Mesenchymal stem cell (in vitro differentiated cells and primary cell): ENCODE measurements at regions not wholly inside any gene's neighbourhood (a gene's known extent, or its start where the extent isn't known, plus 50 kb on each side); places are given as distances from the start of the nearest gene placed in this dataset.

Experiments used
- DNase-seq: peaks from one replicate; pipeline ENCODE4 v3.0.0-alpha.2; 2013
- H2AFZ ChIP-seq: one replicate; pipeline ENCODE4 v1.6.1; 2013; ENCODE audit warnings: low read depth, mild to moderate bottlenecking, control low read depth, inconsistent platforms, low read length, moderate library complexity
- H2AK5ac ChIP-seq: 2 replicates; pipeline ENCODE4 v1.6.1; 2013; ENCODE audit warnings: low read length, moderate library complexity, mild to moderate bottlenecking, inconsistent platforms; ENCODE audit not compliant: severe bottlenecking
- H2BK120ac ChIP-seq: one replicate; pipeline ENCODE4 v1.6.1; 2013; ENCODE audit warnings: low read depth, mild to moderate bottlenecking, inconsistent platforms, low read length, moderate library complexity
- H2BK12ac ChIP-seq, 2 experiments: one replicate each; pipeline ENCODE4 v1.6.1; 2013; ENCODE audit warnings: inconsistent platforms in 2 of 2, low read length in 2 of 2, mild to moderate bottlenecking in 2 of 2, moderate library complexity in 2 of 2, control low read depth in 1 of 2
- H2BK15ac ChIP-seq: one replicate; pipeline ENCODE4 v1.6.1; 2013; ENCODE audit warnings: mild to moderate bottlenecking, low read depth, inconsistent platforms; ENCODE audit not compliant: poor library complexity, severe bottlenecking
- H2BK5ac ChIP-seq: 2 replicates; pipeline ENCODE4 v1.6.1; 2013; ENCODE audit warnings: low read depth, mild to moderate bottlenecking, low read length, control low read depth, inconsistent platforms; ENCODE audit not compliant: poor library complexity, severe bottlenecking
- H3K14ac ChIP-seq, 2 experiments: one replicate each; pipeline ENCODE4 v1.6.1; 2013; ENCODE audit warnings: inconsistent platforms in 2 of 2, low read length in 2 of 2, control low read depth in 1 of 2, mild to moderate bottlenecking in 1 of 2, moderate library complexity in 1 of 2
- H3K18ac ChIP-seq, 2 experiments: one replicate each; pipeline ENCODE4 v1.6.1; 2013; ENCODE audit warnings: inconsistent platforms in 2 of 2, low read length in 2 of 2, control low read depth in 1 of 2, low read depth in 1 of 2, mild to moderate bottlenecking in 1 of 2
- H3K23ac ChIP-seq, 2 experiments: one replicate each; pipeline ENCODE4 v1.6.1; 2013; ENCODE audit warnings: inconsistent platforms in 2 of 2, low read length in 2 of 2, mild to moderate bottlenecking in 2 of 2, moderate library complexity in 2 of 2, control low read depth in 1 of 2
- H3K27ac ChIP-seq: 2 replicates; pipeline ENCODE4 v1.5.1; 2013; ENCODE audit warnings: mild to moderate bottlenecking, moderate library complexity, low read length, control low read depth, inconsistent platforms; ENCODE audit not compliant: poor library complexity, severe bottlenecking
- H3K27me3 ChIP-seq, 2 experiments: 2 replicates each; pipeline versions ENCODE4 v1.6.1 to v1.7.0; 2013; ENCODE audit warnings: low read length in 2 of 2, mild to moderate bottlenecking in 2 of 2, moderate library complexity in 2 of 2, control low read depth in 1 of 2, inconsistent platforms in 1 of 2; ENCODE audit not compliant: control insufficient read depth in 1 of 2, insufficient read depth in 1 of 2
- H3K36me3 ChIP-seq, 2 experiments: 2 replicates each; pipeline versions ENCODE4 v1.6.1 to v1.7.0; 2013; ENCODE audit warnings: low read length in 2 of 2, control low read depth in 1 of 2, inconsistent platforms in 1 of 2, low read depth in 1 of 2, mild to moderate bottlenecking in 1 of 2; ENCODE audit not compliant: insufficient read depth in 2 of 2, control insufficient read depth in 1 of 2
- H3K4ac ChIP-seq, 2 experiments: one replicate each; pipeline ENCODE4 v1.6.1; 2013; ENCODE audit warnings: inconsistent platforms in 2 of 2, low read length in 2 of 2, mild to moderate bottlenecking in 2 of 2, moderate library complexity in 2 of 2, control low read depth in 1 of 2, low read depth in 1 of 2
- H3K4me1 ChIP-seq: 2 replicates; pipeline ENCODE4 v1.6.1; 2013; ENCODE audit warnings: low read depth, low read length, control low read depth; ENCODE audit not compliant: control insufficient read depth, insufficient read depth
- H3K4me2 ChIP-seq: 2 replicates; pipeline ENCODE4 v1.6.1; 2013; ENCODE audit warnings: low read length, mild to moderate bottlenecking, inconsistent platforms; ENCODE audit not compliant: poor library complexity, severe bottlenecking
- H3K4me3 ChIP-seq, 2 experiments: 2 replicates each; pipeline versions ENCODE4 v1.5.1 to v1.7.0; 2013; ENCODE audit warnings: low read length in 2 of 2, mild to moderate bottlenecking in 2 of 2, control low read depth in 1 of 2, low read depth in 1 of 2; ENCODE audit not compliant: insufficient read depth in 1 of 2
- H3K79me1 ChIP-seq: replicated peaks from 2 replicates; pipeline ENCODE4 v1.6.1; 2013; ENCODE audit warnings: mild to moderate bottlenecking, control low read depth, low read length, inconsistent platforms; ENCODE audit not compliant: poor library complexity, severe bottlenecking
- H3K9ac ChIP-seq: 2 replicates; pipeline ENCODE4 v1.7.0; 2013; ENCODE audit warnings: mild to moderate bottlenecking, low read length, moderate library complexity
- H3K9me3 ChIP-seq: 2 replicates; pipeline ENCODE4 v1.7.0; 2013; ENCODE audit warnings: mild to moderate bottlenecking, low read length; ENCODE audit not compliant: control insufficient read depth
- H4K8ac ChIP-seq: one replicate; pipeline ENCODE4 v1.6.1; 2013; ENCODE audit warnings: inconsistent platforms, mild to moderate bottlenecking, low read length, moderate library complexity
- H4K91ac ChIP-seq: one replicate; pipeline ENCODE4 v1.6.1; 2013; ENCODE audit warnings: mild to moderate bottlenecking, low read length, inconsistent platforms
- WGBS: methylation state at CpG from one replicate; pipeline ENCODE4 v1.1.7; 2013; ENCODE audit warnings: mixed read lengths; 5-methylcytosine and 5-hydroxymethylcytosine counted together

- H2AFZ ChIP-seq, result no peak overlapping the region
- no peaks in the 10 kb centered on the region for H3K9me3 ChIP-seq
- WGBS, result 39% methylated on average over 5 of the region's 5 CpGs
- H3K4me3 ChIP-seq, result no peak overlapping the region
- H2BK15ac ChIP-seq, result no peak overlapping the region
- no peak overlapping the region for H3K4ac ChIP-seq
- no peaks in the 10 kb centered on the region for H3K27me3 ChIP-seq
- no peak overlapping the region for H3K27ac ChIP-seq
- no peaks in the 10 kb centered on the region for H3K4me1 ChIP-seq
- H4K91ac ChIP-seq, result no peak overlapping the region
- no peak overlapping the region for H3K14ac ChIP-seq
- no peak overlapping the region for H4K8ac ChIP-seq
- H2BK120ac ChIP-seq, result no peak overlapping the region
- H3K79me1 ChIP-seq, result no peaks in the 10 kb centered on the region
- no peak overlapping the region for H3K18ac ChIP-seq
- no peak overlapping the region for H3K23ac ChIP-seq
- H3K36me3 ChIP-seq, result no peaks in the 10 kb centered on the region
- H3K9ac ChIP-seq, result no peak overlapping the region
- H3K4me2 ChIP-seq, result no peak overlapping the region
- no peak overlapping the region for H2BK5ac ChIP-seq
- H2BK12ac ChIP-seq, result no peak overlapping the region
- H2AK5ac ChIP-seq, result no peak overlapping the region
- peak; percentile 1 for DNase-seq
Measured at GRCh38 chr12:17588968-17589367, 501.0 kb downstream of the RERGL start.

- H2AK5ac ChIP-seq, result no peak overlapping the region
- no peaks in the 10 kb centered on the region for H3K4me1 ChIP-seq
- no peak overlapping the region for H3K4me2 ChIP-seq
- H3K23ac ChIP-seq, result no peak overlapping the region
- H3K79me1 ChIP-seq, result no peaks in the 10 kb centered on the region
- WGBS, result 61% methylated on average over 4 of the region's 6 CpGs
- no peaks in the 10 kb centered on the region for H3K27me3 ChIP-seq
- H2AFZ ChIP-seq, result no peak overlapping the region
- no peak overlapping the region for H2BK12ac ChIP-seq
- H2BK15ac ChIP-seq, result no peak overlapping the region
- no peak overlapping the region for H2BK5ac ChIP-seq
- H3K14ac ChIP-seq, result no peak overlapping the region
- no peak overlapping the region for H3K4ac ChIP-seq
- H4K91ac ChIP-seq, result no peak overlapping the region
- H3K9me3 ChIP-seq, result no peaks in the 10 kb centered on the region
- no peak overlapping the region for H3K9ac ChIP-seq
- H3K18ac ChIP-seq, result no peak overlapping the region
- H3K4me3 ChIP-seq, result no peak overlapping the region
- no peak for DNase-seq
- H2BK120ac ChIP-seq, result no peak overlapping the region
- no peak overlapping the region for H3K27ac ChIP-seq
- no peak overlapping the region for H4K8ac ChIP-seq
- no peaks in the 10 kb centered on the region for H3K36me3 ChIP-seq
Measured at GRCh38 chr12:17579205-17580026, 510.6 kb downstream of the RERGL start.

GRCh38 chr12:17577405-17577804 is 512.6 kb downstream of the RERGL start:
- H3K4me3 ChIP-seq, result no peak overlapping the region
- no peak overlapping the region for H3K9ac ChIP-seq
- no peak overlapping the region for H3K18ac ChIP-seq
- WGBS, result no CpG with 5 or more reads among the region's 5 CpGs
- H3K4me1 ChIP-seq, result no peaks in the 10 kb centered on the region
- H3K79me1 ChIP-seq, result no peaks in the 10 kb centered on the region
- H3K4me2 ChIP-seq, result no peak overlapping the region
- no peak overlapping the region for H3K14ac ChIP-seq
- no peak overlapping the region for H2BK12ac ChIP-seq
- no peak overlapping the region for H3K4ac ChIP-seq
- DNase-seq, result no peak
- H3K23ac ChIP-seq, result no peak overlapping the region
- H3K9me3 ChIP-seq, result no peaks in the 10 kb centered on the region
- no peak overlapping the region for H2AFZ ChIP-seq
- no peak overlapping the region for H2AK5ac ChIP-seq
- no peak overlapping the region for H2BK15ac ChIP-seq
- H3K27me3 ChIP-seq, result no peaks in the 10 kb centered on the region
- no peaks in the 10 kb centered on the region for H3K36me3 ChIP-seq
- H4K8ac ChIP-seq, result no peak overlapping the region
- no peak overlapping the region for H3K27ac ChIP-seq
- no peak overlapping the region for H4K91ac ChIP-seq
- no peak overlapping the region for H2BK120ac ChIP-seq
- H2BK5ac ChIP-seq, result no peak overlapping the region

GRCh38 chr12:17572250-17572649 is 517.7 kb downstream of the RERGL start:
- no peaks in the 10 kb centered on the region for H3K4me1 ChIP-seq
- H2BK5ac ChIP-seq, result no peak overlapping the region
- no peaks in the 10 kb centered on the region for H3K27me3 ChIP-seq
- DNase-seq, result no peak
- H4K91ac ChIP-seq, result no peak overlapping the region
- no peak overlapping the region for H3K4me3 ChIP-seq
- no peak overlapping the region for H3K23ac ChIP-seq
- no peak overlapping the region for H2BK15ac ChIP-seq
- no peak overlapping the region for H2AK5ac ChIP-seq
- no peak overlapping the region for H2BK120ac ChIP-seq
- no peaks in the 10 kb centered on the region for H3K79me1 ChIP-seq
- no peak overlapping the region for H2AFZ ChIP-seq
- H3K4me2 ChIP-seq, result no peak overlapping the region
- H4K8ac ChIP-seq, result no peak overlapping the region
- no peaks in the 10 kb centered on the region for H3K36me3 ChIP-seq
- H3K18ac ChIP-seq, result no peak overlapping the region
- no peak overlapping the region for H3K9ac ChIP-seq
- no peak overlapping the region for H3K14ac ChIP-seq
- H3K27ac ChIP-seq, result no peak overlapping the region
- no peaks in the 10 kb centered on the region for H3K9me3 ChIP-seq
- H3K4ac ChIP-seq, result no peak overlapping the region
- no peak overlapping the region for H2BK12ac ChIP-seq
